GM12878 (cell line): ENCODE measurements at regions not wholly inside any gene's neighbourhood (a gene's known extent, or its start where the extent isn't known, plus 50 kb on each side); places are given as distances from the start of the nearest gene placed in this dataset.

ENCODE experiments used
- ASH2L ChIP-seq: fragments of 300-600, 200-600 bp; sonication (generic); IDR thresholded peaks from 2 replicates; pipeline ENCODE4 v1.6.1; 2017; ENCODE audit warnings: low read depth, mild to moderate bottlenecking, borderline replicate concordance
- BRCA1 ChIP-seq: IDR thresholded peaks from 2 replicates; pipeline ENCODE4 v1.6.1; 2011; ENCODE audit warnings: low read depth, low read length, improper control_type of control experiment
- CHD1 ChIP-seq: IDR thresholded peaks from 2 replicates; pipeline ENCODE4 v1.6.1; 2012; ENCODE audit warnings: low read depth, low read length, improper control_type of control experiment
- CHD4 ChIP-seq: fragments of 200-600 bp; sonication (generic); IDR thresholded peaks from 2 replicates; pipeline ENCODE4 v1.6.1; 2016; ENCODE audit warnings: mild to moderate bottlenecking
- EP300 ChIP-seq, 2 experiments: fragments of 150-350 bp in 1 of 2; IDR thresholded peaks; 2 replicates each; pipeline ENCODE4 v1.6.1; 2011 to 2012; ENCODE audit warnings: low read depth in 2 of 2, low read length in 2 of 2, borderline replicate concordance in 1 of 2, improper control_type of control experiment in 1 of 2, inconsistent platforms in 1 of 2; ENCODE audit not compliant: control insufficient read depth in 1 of 2
- HCFC1 ChIP-seq: fragments of 150-350 bp; IDR thresholded peaks from 2 replicates; pipeline ENCODE4 v1.6.1; 2014; ENCODE audit warnings: low read length
- JUND ChIP-seq: IDR thresholded peaks from 2 replicates; pipeline ENCODE4 v1.6.1; 2012; ENCODE audit warnings: low read depth, mild to moderate bottlenecking, low read length, improper control_type of control experiment, moderate library complexity
- POLR2AphosphoS5 ChIP-seq: IDR thresholded peaks from 2 replicates; pipeline ENCODE4 v1.6.1; 2011; ENCODE audit warnings: mild to moderate bottlenecking, low read length, inconsistent platforms
- SIN3A ChIP-seq: IDR thresholded peaks from 2 replicates; pipeline ENCODE4 v1.6.1; 2012; ENCODE audit warnings: low read depth, low read length, improper control_type of control experiment
- SMC3 ChIP-seq: IDR thresholded peaks from 2 replicates; pipeline ENCODE4 v1.6.1; 2011; ENCODE audit warnings: low read length, improper control_type of control experiment, borderline replicate concordance
- USF2 ChIP-seq: IDR thresholded peaks from 2 replicates; pipeline ENCODE4 v1.6.1; 2011; ENCODE audit warnings: low read depth, low read length, improper control_type of control experiment, borderline replicate concordance
- TF ChIP-seq, protein P1 (sequence below), 3 experiments: IDR thresholded peaks in 2 of 3; conservative IDR thresholded peaks in 1 of 3; 2 replicates each; pipeline ENCODE4 v1.5.1; 2011; ENCODE audit warnings: low read depth in 3 of 3, low read length in 3 of 3, mild to moderate bottlenecking in 3 of 3, control low read depth in 2 of 3, moderate library complexity in 2 of 3, inconsistent platforms in 1 of 3, mixed read lengths in 1 of 3; ENCODE audit not compliant: control insufficient read depth in 2 of 3, insufficient read depth in 1 of 3; ENCODE audit errors: extremely low read depth in 1 of 3
- TF ChIP-seq, protein P2 (sequence below): fragments of 450-650 bp; IDR thresholded peaks from 2 replicates; pipeline ENCODE4 v1.6.1; 2016; ENCODE audit warnings: mild to moderate bottlenecking, moderate library complexity, borderline replicate concordance
- TF ChIP-seq, protein P3 (sequence below): IDR thresholded peaks from 2 replicates; pipeline ENCODE4 v1.6.1; 2012; ENCODE audit warnings: low read depth, low read length, improper control_type of control experiment

DNA sequence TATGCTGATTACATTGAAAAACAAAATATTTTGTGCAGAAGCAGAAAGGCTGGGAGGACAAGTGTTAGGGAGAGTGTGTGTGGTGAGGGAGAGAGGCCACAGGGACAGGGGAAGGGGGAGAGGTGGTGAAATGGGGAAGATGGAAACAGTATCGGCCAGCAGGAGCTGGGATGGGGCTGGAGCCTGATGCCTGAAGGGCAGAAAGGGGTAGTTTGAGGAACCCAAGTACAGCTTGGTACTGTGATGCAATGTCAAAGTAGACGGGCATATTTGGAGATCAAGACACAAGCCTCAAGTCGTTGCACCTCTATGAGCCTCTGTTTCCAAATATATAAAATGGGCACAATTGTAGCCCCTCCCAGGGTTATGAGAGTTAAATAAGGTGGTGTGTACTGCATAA is 152.1 kb downstream of the LPIN1 start:
- TF ChIP-seq SMC3 (no peak), USF2 (no peak), EP300 (IDR thresholded peaks at IDR 0.05; ENCODE audit: borderline replicate concordance in 1 of 2, control insufficient read depth in 1 of 2, low read depth in 2 of 2, low read length in 2 of 2) (no peak), JUND (no peak), SIN3A (no peak), POLR2AphosphoS5 (no peak), HCFC1 (no peak), CHD4 (no peak), ASH2L (no peak), CHD1 (no peak), BRCA1 (no peak)
- TF ChIP-seq, protein P1, sequence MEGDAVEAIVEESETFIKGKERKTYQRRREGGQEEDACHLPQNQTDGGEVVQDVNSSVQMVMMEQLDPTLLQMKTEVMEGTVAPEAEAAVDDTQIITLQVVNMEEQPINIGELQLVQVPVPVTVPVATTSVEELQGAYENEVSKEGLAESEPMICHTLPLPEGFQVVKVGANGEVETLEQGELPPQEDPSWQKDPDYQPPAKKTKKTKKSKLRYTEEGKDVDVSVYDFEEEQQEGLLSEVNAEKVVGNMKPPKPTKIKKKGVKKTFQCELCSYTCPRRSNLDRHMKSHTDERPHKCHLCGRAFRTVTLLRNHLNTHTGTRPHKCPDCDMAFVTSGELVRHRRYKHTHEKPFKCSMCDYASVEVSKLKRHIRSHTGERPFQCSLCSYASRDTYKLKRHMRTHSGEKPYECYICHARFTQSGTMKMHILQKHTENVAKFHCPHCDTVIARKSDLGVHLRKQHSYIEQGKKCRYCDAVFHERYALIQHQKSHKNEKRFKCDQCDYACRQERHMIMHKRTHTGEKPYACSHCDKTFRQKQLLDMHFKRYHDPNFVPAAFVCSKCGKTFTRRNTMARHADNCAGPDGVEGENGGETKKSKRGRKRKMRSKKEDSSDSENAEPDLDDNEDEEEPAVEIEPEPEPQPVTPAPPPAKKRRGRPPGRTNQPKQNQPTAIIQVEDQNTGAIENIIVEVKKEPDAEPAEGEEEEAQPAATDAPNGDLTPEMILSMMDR (IDR thresholded peaks at IDR 0.05 in 2 of 3, conservative IDR thresholded peaks at IDR 0.05 in 1 of 3; ENCODE audit: control insufficient read depth in 2 of 3, extremely low read depth in 1 of 3, insufficient read depth in 1 of 3, low read depth in 3 of 3, low read length in 3 of 3) = no peak
- TF ChIP-seq, protein P2, sequence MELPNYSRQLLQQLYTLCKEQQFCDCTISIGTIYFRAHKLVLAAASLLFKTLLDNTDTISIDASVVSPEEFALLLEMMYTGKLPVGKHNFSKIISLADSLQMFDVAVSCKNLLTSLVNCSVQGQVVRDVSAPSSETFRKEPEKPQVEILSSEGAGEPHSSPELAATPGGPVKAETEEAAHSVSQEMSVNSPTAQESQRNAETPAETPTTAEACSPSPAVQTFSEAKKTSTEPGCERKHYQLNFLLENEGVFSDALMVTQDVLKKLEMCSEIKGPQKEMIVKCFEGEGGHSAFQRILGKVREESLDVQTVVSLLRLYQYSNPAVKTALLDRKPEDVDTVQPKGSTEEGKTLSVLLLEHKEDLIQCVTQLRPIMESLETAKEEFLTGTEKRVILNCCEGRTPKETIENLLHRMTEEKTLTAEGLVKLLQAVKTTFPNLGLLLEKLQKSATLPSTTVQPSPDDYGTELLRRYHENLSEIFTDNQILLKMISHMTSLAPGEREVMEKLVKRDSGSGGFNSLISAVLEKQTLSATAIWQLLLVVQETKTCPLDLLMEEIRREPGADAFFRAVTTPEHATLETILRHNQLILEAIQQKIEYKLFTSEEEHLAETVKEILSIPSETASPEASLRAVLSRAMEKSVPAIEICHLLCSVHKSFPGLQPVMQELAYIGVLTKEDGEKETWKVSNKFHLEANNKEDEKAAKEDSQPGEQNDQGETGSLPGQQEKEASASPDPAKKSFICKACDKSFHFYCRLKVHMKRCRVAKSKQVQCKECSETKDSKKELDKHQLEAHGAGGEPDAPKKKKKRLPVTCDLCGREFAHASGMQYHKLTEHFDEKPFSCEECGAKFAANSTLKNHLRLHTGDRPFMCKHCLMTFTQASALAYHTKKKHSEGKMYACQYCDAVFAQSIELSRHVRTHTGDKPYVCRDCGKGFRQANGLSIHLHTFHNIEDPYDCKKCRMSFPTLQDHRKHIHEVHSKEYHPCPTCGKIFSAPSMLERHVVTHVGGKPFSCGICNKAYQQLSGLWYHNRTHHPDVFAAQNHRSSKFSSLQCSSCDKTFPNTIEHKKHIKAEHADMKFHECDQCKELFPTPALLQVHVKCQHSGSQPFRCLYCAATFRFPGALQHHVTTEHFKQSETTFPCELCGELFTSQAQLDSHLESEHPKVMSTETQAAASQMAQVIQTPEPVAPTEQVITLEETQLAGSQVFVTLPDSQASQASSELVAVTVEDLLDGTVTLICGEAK = no peak
- TF ChIP-seq, protein P3, sequence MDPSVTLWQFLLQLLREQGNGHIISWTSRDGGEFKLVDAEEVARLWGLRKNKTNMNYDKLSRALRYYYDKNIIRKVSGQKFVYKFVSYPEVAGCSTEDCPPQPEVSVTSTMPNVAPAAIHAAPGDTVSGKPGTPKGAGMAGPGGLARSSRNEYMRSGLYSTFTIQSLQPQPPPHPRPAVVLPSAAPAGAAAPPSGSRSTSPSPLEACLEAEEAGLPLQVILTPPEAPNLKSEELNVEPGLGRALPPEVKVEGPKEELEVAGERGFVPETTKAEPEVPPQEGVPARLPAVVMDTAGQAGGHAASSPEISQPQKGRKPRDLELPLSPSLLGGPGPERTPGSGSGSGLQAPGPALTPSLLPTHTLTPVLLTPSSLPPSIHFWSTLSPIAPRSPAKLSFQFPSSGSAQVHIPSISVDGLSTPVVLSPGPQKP = no peak
